Cardiac fibroblast (primary cell): ENCODE measurements at regions not wholly inside any gene's neighbourhood (a gene's known extent, or its start where the extent isn't known, plus 50 kb on each side); places are given as distances from the start of the nearest gene placed in this dataset.
A peak's percentile ranks its signal among the peaks of the same experiment; 100 is the strongest.

ENCODE experiments used
- DNase-seq, 2 donors: peaks; one replicate each; pipeline versions ENCODE4 v3.0.0 to v3.0.0-alpha.2; 2010; ENCODE audit warnings: low read depth in 2 of 2
- H3K4me3 ChIP-seq, 2 donors: replicated peaks in 1 of 2; 1 replicate in 1 of 2; 2 replicates in 1 of 2; pipeline ENCODE4 v1.5.1; 2011; ENCODE audit warnings: low read depth in 2 of 2, low read length in 2 of 2, mild to moderate bottlenecking in 2 of 2, moderate library complexity in 1 of 2
- TF ChIP-seq, protein P1 (sequence below): IDR thresholded peaks from one replicate; pipeline ENCODE4 v1.5.1; 2011; ENCODE audit warnings: low read depth, mild to moderate bottlenecking, low read length, inconsistent platforms

DNA sequence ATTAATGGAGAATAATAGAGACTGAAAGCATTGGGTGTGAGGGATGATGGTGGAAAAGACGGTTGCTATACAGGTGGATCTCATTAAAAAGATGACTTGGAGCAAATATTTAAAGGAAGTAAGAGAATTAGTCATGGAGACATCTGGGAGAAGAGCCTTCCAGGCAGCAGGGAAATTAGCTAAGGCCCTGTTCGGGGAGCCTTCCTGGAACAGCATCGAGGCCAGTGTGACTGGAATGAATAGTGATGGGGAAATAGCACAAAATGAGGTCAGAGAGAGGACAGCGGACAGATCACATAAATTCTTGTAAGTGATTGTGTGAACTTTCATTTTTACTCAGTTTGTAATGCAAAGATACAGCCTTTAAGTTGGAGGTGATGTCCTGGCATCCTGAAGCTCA lies 842.3 kb downstream of the SLC6A15 start:
- DNase-seq, result peak; percentile 58 to 65
- TF ChIP-seq, protein P1, sequence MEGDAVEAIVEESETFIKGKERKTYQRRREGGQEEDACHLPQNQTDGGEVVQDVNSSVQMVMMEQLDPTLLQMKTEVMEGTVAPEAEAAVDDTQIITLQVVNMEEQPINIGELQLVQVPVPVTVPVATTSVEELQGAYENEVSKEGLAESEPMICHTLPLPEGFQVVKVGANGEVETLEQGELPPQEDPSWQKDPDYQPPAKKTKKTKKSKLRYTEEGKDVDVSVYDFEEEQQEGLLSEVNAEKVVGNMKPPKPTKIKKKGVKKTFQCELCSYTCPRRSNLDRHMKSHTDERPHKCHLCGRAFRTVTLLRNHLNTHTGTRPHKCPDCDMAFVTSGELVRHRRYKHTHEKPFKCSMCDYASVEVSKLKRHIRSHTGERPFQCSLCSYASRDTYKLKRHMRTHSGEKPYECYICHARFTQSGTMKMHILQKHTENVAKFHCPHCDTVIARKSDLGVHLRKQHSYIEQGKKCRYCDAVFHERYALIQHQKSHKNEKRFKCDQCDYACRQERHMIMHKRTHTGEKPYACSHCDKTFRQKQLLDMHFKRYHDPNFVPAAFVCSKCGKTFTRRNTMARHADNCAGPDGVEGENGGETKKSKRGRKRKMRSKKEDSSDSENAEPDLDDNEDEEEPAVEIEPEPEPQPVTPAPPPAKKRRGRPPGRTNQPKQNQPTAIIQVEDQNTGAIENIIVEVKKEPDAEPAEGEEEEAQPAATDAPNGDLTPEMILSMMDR, result no peak
- no peak overlapping the region for H3K4me3 ChIP-seq

DNA sequence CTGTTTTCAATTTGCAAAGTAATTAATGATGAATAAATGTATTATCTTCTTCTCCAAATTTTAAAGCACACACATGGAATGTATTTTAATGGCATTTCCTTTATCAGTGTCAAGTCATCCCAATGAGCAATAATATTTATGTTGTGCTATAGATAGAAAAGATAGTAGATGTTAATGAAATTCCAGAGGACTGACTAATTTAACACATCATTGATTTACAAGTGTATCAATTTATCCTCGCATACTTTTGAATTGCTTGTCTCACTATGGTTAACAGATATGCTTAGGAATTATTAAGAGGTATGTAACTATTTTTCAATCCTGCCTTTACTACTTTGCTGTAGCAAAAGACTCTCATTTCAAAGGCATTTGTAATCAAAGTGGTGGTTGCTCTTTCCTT lies 842.9 kb downstream of the SLC6A15 start:
- DNase-seq, result no peak
- no peak overlapping the region for H3K4me3 ChIP-seq
- TF ChIP-seq, protein P1, result no peak

DNA sequence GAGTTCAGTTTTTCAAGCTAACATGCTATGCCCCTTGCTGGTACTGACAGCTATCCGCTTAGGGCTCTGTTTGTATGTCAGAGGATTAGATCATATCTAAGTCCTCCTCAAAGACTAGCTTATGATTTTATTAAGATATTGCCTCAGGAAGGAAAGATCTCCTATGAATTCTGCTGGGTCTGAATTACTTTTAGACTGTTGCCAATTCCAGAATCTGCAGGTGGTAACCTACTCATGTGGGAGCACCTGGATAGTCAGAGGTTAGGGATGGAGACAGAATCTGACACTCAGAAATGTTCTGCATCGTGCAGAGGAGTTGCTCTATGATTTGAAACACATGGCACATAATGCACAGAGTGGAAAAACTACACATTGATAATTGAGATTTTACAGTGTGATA lies 843.4 kb downstream of the SLC6A15 start:
- no peak overlapping the region for H3K4me3 ChIP-seq
- no peak for DNase-seq
- TF ChIP-seq, protein P1, result no peak

DNA sequence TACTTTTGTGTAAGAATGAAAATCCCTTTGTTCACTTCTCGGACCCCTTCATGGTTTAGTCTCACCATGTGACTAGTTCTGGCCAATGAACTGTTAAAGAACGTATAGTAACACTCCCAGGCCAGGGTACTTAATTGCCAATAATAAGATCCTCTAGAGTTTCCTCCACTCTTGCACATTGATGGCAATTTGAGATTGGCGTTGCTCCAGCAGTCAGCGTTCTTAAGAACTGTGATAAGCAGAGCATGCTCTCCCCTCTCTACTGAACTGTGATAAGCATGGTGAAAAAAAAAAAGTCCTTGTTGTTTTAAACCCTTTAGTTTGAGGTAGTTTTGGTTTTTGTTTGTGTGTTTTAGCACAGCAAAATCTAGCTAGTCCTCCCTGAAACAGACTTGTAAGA lies 854.5 kb downstream of the SLC6A15 start:
- DNase-seq, result no peak
- TF ChIP-seq, protein P1, result no peak
- no peak overlapping the region for H3K4me3 ChIP-seq

DNA sequence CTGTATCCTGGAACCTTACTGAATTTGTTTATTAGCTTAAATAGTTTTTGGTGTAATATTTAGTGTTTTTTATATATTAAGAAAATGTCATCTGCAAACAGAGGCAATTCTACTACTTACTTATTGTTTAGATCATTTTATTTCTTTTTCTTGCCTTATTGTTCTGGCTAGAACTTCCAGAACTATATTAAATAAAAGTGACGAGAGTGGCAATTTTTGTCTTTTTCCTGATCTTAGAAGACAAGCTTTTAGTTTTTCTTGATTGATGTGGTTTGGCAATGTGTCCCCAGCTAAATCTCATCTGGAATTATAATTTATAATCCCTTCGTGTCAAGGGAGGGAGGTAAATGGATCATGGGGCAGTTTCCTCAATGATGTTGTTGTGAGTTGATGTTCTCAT lies 857.8 kb downstream of the SLC6A15 start:
- DNase-seq, result no peak
- no peak overlapping the region for H3K4me3 ChIP-seq
- TF ChIP-seq, protein P1, result no peak

DNA sequence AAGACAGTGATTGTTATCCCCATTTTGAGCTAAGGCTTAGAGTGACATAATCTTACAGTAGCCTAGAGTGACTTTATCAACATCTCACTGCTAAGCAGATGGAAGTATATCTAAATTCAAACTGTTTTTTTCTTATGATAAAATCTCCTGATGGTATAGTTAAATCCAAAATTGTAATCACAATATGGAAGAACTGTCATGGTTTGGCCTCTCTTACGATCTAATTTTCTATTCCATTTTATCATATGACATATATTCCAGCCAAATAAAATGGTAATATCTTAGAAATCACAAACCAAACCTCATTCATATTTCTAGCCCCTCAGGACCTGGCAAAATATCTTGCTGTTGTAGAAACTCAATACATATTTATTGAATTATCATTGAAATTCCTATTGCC lies 864.7 kb downstream of the SLC6A15 start:
- TF ChIP-seq, protein P1, result no peak
- no peak for DNase-seq
- no peak overlapping the region for H3K4me3 ChIP-seq

DNA sequence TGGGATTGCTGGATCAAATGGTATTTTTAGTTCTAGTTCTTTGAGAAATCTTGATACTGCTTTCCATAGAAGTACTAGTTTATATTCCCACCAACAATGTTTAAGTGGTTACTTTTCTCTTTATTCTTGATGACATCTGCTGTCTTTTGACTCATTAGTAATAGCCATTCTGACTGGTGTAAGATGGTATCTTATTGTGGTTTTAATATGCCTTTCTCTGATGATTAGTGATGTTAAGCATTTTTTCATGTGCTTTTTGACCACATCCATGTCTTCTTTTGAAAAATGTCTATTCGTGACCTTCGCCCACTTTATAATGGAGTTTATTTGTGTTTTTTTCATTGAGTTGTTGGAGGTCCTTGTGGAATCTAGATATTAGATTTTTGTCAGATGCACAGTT lies 865.7 kb downstream of the SLC6A15 start:
- DNase-seq, result no peak
- TF ChIP-seq, protein P1, result no peak
- no peak overlapping the region for H3K4me3 ChIP-seq
